Pancreas (tissue), 10 donors: ENCODE measurements at regions not wholly inside any gene's neighbourhood (a gene's known extent, or its start where the extent isn't known, plus 50 kb on each side); places are given as distances from the start of the nearest gene placed in this dataset.

Source experiments
- ATAC-seq, 4 donors: fragments of 200-7000 bp; cut with Tn5 transposase; one replicate each; pipeline versions ENCODE4 v1.8.0 to v1.9.1; 2020; ENCODE audit warnings: mild to moderate bottlenecking in 4 of 4, moderate library complexity in 4 of 4
- DNase-seq, 6 donors: peaks; one replicate each; pipeline ENCODE4 v3.0.0-alpha.2; 2020
- FAIRE-seq: peaks from 2 replicates; lab custom pipeline; 2012; peaks lifted over from hg19 to GRCh38; lab: Jason Lieb, UNC
- H3K27ac ChIP-seq, 4 donors: fragments of 200-600 bp; sonication (generic); 1 replicate in 3 of 4; 2 replicates in 1 of 4; pipeline versions ENCODE4 v1.5.0 to v1.8.0; 2020
- H3K27me3 ChIP-seq, 4 donors: fragments of 200-600 bp; one replicate each; pipeline ENCODE4 v1.8.0; 2021
- H3K36me3 ChIP-seq, 3 donors: fragments of 200-600 bp; sonication (generic) in 1 of 3; one replicate each; pipeline versions ENCODE4 v1.5.0 to v1.8.0; 2020 to 2021
- H3K4me1 ChIP-seq, 3 donors: fragments of 200-600 bp; one replicate each; pipeline ENCODE4 v1.8.0; 2021
- H3K4me3 ChIP-seq, 4 donors: fragments of 200-600 bp; sonication (generic) in 2 of 4; one replicate each; pipeline versions ENCODE4 v1.5.0 to v1.8.0; 2020 to 2021
- H3K9me3 ChIP-seq, 4 donors: fragments of 200-600 bp; one replicate each; pipeline ENCODE4 v1.8.0; 2021
- CTCF ChIP-seq, 4 donors: fragments of 200-600 bp; sonication (generic) in 3 of 4; IDR thresholded peaks; one replicate each; pipeline versions ENCODE4 v1.5.0 to v1.8.0; 2021; ENCODE audit warnings: antibody characterized with exemption in 4 of 4
- WGBS, 2 donors: extraction: QIAGEN DNeasy Blood & Tissue Kit; methylation state at CpG; one replicate each; pipeline ENCODE4 v1.1.7; 2013; 5-methylcytosine and 5-hydroxymethylcytosine counted together
- intact Hi-C, 3 donors: fragments of 100-400 bp; cut with DNase I; formaldehyde crosslinking; loops; one replicate each; pipeline versions ENCODE4 v1.11.1 to v1.14.2; 2022
- donor health status: healthy with polysubstance abuse.
- donor health status: DM: no; HTN: no; CAD: no; lungs with moderate emphysema.
- donor health status: DM: no; HTN: no; CAD: no.
- donor health status: control.
- donor health status: control.
- donor health status: Bipolar disorder and iron deficiency.
- donor health status: DM: yes; HTN: yes; CAD: no.
- donor health status: DM: no; HTN: no; CAD: no.
- donor health status: DM: no; HTN: no; CAD: no.
- donor health status: DM: yes; HTN: yes; CAD: no.

GRCh38 chr15:95446854-95447253 is 883.6 kb upstream of the NR2F2 start:
- no peak for ATAC-seq
- 58 to 66% methylated on average over 2 of the region's 2 CpGs for WGBS, 2 donors
- H3K36me3 ChIP-seq, result no peaks in the 10 kb centered on the region
- peaks cover 0 to 5% (median 0%) of the 10 kb centered on the region in 4 donors for H3K27me3 ChIP-seq
- FAIRE-seq, result no peak
- no peaks in the 10 kb centered on the region for H3K9me3 ChIP-seq
- intact Hi-C loops, result no loop called here
- H3K27ac ChIP-seq, result no peak overlapping the region
- no peak for TF ChIP-seq CTCF (IDR thresholded peaks at IDR 0.05)
- DNase-seq, result no peak
- no peak overlapping the region for H3K4me3 ChIP-seq
- H3K4me1 ChIP-seq, result no peaks in the 10 kb centered on the region

- TF ChIP-seq CTCF (IDR thresholded peaks at IDR 0.05), result no peak
- peaks cover 0 to 5% (median 0%) of the 10 kb centered on the region in 4 donors for H3K27me3 ChIP-seq
- no peaks in the 10 kb centered on the region for H3K9me3 ChIP-seq
- 75 to 93% methylated on average over 4 of the region's 4 CpGs for WGBS, 2 donors
- H3K36me3 ChIP-seq, result no peaks in the 10 kb centered on the region
- H3K4me3 ChIP-seq, result no peak overlapping the region
- FAIRE-seq (no peak), DNase-seq (no peak), ATAC-seq (no peak)
- H3K4me1 ChIP-seq, result no peaks in the 10 kb centered on the region
- H3K27ac ChIP-seq, result no peak overlapping the region
- intact Hi-C loops, result no loop called here
These were observed 883.0 kb upstream of the NR2F2 start for GRCh38 chr15:95447486-95447885.

GRCh38 chr15:95448531-95449229 is 881.8 kb upstream of the NR2F2 start:
- Histone ChIP-seq H3K4me3 (no peak overlapping the region), H3K4me1 (no peaks in the 10 kb centered on the region), H3K27me3 (peaks cover 0 to 5% (median 0%) of the 10 kb centered on the region in 4 donors), H3K27ac (no peak overlapping the region), H3K9me3 (no peaks in the 10 kb centered on the region), H3K36me3 (no peaks in the 10 kb centered on the region)
- 74 to 76% methylated on average over 2 of the region's 2 CpGs for WGBS, 2 donors
- no peak for DNase-seq
- TF ChIP-seq CTCF (IDR thresholded peaks at IDR 0.05), result no peak
- intact Hi-C loops, result no loop called here
- ATAC-seq, result no peak
- no peak for FAIRE-seq

GRCh38 chr15:95449230-95449628 is 881.3 kb upstream of the NR2F2 start:
- no peak for ATAC-seq
- Histone ChIP-seq H3K4me1 (no peaks in the 10 kb centered on the region), H3K9me3 (no peaks in the 10 kb centered on the region), H3K4me3 (no peak overlapping the region), H3K27ac (no peak overlapping the region), H3K27me3 (peaks cover 0 to 5% (median 0%) of the 10 kb centered on the region in 4 donors), H3K36me3 (no peaks in the 10 kb centered on the region)
- DNase-seq, result no peak
- FAIRE-seq, result no peak
- 57 to 74% methylated on average over 2 of the region's 2 CpGs for WGBS, 2 donors
- TF ChIP-seq CTCF (IDR thresholded peaks at IDR 0.05), result no peak
- intact Hi-C loops, result no loop called here

- ATAC-seq (no peak), FAIRE-seq (no peak), DNase-seq (no peak)
- 45 to 50% methylated on average over 1 of the region's 1 CpG for WGBS, 2 donors
- no peak for TF ChIP-seq CTCF (IDR thresholded peaks at IDR 0.05)
- H3K9me3 ChIP-seq, result no peaks in the 10 kb centered on the region
- peaks cover 0 to 5% (median 0%) of the 10 kb centered on the region in 4 donors for H3K27me3 ChIP-seq
- no peaks in the 10 kb centered on the region for H3K4me1 ChIP-seq
- H3K27ac ChIP-seq, result no peak overlapping the region
- H3K36me3 ChIP-seq, result no peaks in the 10 kb centered on the region
- H3K4me3 ChIP-seq, result no peak overlapping the region
- intact Hi-C loops, result no loop called here
These were observed 880.1 kb upstream of the NR2F2 start for GRCh38 chr15:95450413-95450812.
